ENCODE measurements at regions not wholly inside any gene's neighbourhood (a gene's known extent, or its start where the extent isn't known, plus 50 kb on each side); places are given as distances from the start of the nearest gene placed in this dataset.
"Not testable (repeated sequence)": the region's sequence is repeated elsewhere in the genome, so short reads cannot be mapped to it uniquely, and the experiment has no call there.

DNA sequence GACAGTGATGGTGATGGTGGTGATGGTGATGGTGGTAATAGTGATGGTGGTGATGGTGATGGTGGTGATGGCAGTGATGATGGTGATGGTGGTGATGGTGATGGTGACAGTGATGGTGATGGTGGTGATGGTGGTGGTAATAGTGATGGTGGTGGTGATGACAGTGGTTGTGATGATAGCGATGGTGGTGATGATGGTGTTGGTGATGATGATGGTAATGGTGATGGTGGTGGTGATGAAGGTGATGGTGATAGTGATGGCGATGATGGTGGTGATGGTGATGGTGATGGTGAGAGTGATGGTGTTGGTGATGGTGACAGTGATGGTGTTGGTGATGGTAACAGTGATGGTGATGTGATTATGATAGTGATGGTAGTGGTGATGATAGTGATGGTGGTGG, 94.3 kb downstream of the ASB1 start:
- no peak for DNase-seq (ENCODE audit: low read depth in 2 of 2)

DNA sequence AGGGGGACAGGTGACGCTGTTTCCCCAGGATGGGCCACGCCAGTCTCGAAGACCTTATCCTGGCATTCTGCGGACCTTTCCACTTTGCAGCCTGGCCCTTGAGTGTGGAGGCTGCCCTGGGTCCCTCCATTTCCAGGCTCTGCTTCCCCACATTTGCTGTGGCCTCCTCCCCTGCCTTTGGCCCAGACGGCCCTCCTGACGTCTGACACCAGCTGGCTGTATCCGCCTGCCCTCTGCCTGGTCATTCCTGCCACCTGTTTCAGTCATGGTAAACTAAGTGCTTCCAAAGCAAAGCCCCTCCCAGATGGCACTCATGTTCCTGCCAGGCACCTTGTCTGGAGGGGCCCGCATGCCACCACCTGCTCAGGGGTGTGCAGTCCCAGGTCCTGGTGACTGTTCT, 95.1 kb downstream of the ASB1 start:
- DNase-seq (ENCODE audit: low read depth in 2 of 2) = no peak

DNA sequence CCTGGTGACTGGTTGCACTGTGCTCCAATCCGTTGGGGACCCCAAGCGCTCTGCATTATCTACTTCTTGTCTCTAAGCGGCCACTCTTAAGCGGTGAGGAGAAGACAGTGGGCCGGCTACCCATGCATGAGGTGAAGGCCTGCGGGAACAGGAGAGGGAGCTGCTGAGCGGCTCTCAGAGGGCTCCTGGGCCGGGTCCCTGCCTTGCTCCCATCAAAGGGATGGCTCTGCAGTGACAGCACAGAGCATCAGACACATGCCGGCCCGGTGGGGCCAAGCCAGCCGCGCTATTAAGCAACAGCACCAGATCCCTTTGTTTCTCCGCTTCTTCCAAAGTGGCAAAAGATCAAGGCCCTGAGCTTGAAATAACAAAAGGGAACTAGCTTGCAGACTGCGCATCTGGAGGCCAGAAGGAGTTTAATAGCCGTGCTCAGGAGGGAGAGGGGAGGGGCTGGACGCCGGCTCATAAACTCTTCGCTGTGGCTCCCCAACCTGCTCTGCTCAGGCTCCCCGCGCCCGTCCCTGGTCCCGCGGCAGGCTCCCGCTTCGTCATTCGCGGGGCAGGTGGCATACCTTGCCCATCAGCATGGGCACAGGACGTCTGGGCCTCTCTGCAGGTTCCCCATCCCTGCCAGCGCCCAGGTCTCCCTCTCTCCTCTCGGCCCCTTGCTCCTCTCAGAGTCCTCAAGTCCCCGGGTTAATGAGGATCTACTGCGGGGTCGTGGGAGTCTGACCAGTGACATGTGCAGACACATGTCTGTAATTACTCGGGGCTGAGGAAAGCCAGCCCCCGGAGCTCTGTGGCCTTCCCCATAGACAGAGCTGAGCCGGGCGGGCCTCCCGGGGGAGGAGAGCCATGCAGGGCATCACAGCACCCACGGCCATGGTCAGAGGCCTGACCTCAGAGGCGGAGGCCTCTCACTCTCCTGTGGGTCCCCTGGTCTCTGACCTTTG, 96.7 kb downstream of the ASB1 start:
- DNase-seq (ENCODE audit: low read depth in 2 of 2) = no peak

DNA sequence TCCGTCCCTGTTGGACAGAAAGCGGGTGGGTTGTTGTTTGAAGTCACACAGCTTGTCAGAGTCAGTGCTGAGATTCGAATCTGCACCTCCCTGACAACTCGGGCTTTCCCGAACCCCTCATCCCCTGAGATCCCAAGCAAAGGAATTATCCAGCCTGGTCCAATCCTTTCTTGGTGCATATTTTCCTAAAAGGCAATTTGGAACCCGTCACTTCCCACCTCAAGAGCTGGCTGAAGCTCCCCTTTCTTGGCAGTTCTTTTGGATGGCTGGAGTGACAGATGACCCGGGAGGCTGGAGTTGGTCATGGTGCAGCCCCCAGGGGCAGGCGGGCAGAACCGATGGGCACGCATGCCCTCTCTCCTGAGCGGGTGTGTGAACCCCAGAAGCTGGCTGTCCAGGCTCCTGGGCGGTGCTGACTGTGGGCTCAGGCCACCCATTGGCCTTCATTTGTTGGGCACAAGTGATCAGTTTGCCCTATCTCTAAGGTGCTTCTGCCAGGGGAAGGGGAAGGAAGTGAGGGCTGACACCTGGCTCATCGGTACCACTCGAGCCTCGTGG, 97.8 kb downstream of the ASB1 start:
- DNase-seq (ENCODE audit: low read depth in 2 of 2) = no peak

DNA sequence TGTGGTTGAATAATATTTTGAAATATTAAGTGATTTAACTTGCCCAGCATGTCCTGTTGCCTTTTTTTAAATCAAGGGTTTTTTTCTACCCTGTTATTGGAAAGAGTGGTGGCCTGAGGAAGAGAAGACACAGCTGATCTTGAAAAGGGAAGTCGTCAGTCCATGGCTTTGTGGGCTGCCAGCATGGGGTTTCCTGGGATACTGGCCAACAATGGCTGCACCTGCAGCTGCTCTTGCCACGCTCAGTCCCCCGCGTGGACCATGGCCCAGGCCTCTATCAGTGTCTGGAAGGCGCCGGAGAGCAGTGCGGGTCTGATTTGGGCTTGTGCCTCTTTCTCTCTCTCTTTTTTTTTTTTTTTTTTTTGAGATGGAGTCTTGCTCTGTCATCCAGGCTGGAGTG, 99.3 kb downstream of the ASB1 start:
- DNase-seq (ENCODE audit: low read depth in 2 of 2) = no peak

DNA sequence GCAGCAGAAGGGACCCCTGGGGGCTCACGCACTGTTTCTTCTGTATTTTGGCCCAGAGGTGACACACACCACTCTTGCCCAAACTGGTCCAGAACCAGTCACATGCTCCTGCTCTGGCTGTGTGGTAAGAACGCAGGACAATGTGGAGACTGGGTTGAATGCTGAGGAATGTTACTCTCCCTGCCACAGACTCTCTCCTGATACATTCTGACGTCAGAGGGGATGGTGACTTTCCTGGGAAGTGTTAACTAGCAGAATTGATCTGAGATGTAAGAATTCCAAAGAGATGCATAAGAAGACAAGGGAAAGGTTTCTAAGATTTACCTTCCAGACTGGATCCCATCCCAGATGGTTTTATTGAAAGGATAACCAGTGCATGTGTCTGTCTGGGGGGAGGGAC, 100.8 kb downstream of the ASB1 start:
- no peak for DNase-seq (ENCODE audit: low read depth in 2 of 2)

DNA sequence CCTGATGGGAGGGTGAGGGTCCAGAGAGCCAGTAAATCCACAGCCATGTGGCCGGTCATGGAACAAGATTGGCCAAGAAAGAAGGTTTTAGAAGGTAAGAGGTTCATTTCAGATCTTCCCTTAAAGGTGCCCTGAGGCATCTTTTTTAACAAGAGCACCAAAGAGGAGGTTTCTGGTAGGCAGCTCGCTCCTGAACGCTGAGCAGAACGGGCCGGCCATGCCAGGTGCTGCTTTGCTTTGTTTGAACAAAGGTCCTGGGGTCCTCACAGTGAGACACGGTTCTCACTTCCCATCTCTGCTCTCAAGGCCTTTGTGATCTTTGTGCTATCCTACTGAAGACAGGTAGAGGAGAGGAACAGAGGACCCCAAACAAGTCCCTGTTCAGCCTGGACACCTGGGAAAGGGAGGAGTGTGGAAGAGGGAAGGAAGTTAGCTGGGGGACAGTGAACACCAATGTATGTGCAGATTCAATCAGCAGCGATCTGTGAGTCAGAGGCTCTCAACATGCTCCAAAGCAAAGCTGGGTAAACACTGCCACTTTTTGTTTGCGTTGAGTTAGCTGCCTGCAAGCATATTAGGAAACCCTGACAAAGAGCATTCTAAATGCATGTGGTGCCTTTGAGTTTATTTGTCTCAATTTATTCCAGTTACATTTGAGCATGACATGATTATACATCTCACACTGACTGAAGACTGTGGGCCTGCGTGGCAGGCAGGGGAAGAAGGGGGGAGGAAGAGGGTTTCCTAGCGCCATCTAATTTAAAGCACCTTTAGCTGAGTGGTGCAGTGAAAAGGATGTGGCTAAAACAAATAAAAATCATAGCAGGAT, 102.4 kb downstream of the ASB1 start:
- no peak for DNase-seq (ENCODE audit: low read depth in 2 of 2)

DNA sequence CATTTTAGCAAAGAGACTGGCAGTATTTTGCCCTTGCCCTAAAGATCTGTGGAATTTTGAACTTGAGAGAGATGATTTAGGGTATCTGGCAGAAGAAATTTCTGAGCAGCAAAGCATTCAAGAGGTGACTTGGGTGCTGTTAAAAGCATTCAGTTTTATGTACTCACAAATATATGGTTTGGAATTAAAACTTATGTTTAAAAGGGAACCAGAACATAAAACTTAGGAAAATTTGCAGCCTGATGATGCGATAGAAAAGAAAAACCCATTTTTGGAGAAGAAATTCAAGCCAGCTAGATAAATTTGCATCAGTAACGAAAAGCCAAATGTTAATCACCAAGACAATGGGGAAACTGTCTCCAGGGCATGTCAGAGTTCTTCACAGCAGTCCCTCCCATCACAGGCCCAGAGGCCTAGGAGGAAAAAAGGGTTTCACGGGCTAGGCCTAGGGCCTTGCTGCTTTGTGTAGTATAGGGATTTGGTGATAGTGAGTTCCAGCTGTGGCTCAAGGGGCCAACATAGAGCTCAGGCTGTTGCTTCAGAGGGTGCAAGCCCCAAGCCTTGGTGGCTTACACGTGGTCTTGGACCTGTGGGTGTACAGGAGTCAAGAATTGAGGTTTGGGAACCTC, 104.4 kb downstream of the ASB1 start:
- DNase-seq (ENCODE audit: low read depth in 2 of 2) = not testable (repeated sequence)

DNA sequence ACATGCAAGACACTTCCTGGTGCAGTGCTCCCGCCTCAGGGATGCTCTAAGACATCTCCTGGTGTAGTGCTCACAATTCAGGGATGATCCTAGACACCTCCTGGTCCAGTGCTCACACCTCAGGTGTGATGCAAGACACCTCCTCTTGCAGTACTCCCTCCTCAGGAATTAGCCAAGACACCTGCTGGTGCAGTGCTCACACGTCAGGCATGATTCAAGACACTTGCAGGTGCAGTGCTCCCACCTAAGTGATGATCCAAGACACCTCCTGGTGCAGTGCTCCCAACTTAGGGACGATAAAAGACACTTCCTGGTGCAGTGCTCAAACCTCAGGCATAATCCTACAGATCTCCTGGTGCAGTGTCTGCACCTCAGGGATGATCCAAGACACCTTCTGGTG, 117.0 kb downstream of the ASB1 start:
- DNase-seq (ENCODE audit: low read depth in 2 of 2) = not testable (repeated sequence)

DNA sequence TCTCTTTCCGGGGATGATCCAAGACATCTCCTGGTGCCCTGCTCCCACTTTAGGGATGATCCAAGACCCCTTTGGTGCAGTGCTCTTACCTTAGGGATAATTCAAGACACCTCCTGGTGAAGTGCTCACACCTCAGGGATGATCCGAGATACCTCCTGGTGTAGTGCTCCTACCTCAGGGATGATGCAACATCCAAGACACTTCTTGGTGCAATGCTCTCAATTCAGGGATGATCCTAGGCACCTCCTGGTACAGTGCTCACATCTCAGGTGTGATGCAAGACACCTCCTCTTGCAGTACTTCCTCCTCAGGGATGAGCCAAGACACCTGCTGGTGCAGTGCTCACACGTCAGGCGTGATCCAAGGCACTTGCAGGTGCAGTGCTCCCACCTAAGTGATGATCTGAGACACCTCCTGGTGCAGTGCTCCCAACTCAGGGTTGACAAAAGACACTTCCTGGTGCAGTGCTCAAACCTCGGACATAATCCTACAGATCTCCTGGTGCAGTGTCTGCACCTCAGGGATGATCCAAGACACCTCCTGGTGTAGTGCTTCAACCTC, 122.3 kb downstream of the ASB1 start:
- DNase-seq (ENCODE audit: low read depth in 2 of 2) = no peak

DNA sequence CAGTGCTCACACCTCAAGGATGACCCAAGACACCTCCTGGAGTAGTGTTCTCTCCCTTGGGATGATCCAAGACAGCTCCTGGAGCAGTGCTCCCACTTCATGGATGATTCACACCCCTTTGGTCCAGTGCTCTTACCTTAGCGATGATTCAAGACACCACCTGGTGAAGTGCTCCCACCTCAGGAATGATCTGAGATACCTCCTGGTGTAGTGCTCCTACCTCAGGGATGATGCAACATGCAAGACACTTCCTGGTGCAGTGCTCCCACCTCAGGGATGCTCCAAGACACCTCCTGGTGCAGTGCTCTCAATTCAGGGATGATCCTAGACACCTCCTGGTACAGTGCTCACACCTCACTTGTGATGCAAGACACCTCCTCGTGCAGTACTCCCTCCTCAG, 123.1 kb downstream of the ASB1 start:
- DNase-seq (ENCODE audit: low read depth in 2 of 2) = no peak

DNA sequence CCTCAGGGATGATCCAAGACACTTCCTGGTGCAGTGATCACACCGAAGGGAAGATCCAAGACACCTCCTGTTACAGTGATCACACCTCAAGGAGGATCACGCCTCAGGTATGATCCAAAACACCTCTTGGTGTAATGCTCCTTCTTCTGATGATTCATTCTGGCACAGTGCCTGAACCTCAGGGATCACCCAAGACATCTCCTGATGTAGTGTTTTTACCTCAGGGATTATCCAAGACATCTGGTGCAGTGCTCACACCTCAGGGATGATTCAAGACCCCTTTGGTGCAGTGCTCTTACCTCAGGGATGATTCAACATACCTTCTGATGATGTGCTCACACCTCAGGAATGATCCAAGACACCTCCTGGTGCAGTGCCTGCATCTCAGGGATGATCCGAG, 124.4 kb downstream of the ASB1 start:
- DNase-seq (ENCODE audit: low read depth in 2 of 2) = no peak

DNA sequence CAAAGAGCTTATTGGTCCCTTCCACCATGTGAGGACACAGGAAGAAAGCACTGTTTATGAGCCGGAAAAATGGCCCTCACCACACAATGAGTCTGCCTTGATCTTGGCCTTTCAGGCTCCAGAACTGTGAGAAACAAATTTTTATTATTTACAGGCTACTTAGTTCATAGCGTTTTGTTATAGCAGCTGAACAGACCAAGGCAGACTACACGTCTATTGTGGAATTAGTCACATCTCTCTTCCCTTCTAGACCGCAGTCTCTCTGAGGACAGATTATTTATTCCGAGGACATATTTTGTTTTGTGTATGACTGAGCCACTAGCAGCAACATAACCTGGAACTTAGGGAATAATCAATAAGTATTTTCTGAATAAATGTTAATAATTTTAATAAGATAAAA, 125.5 kb downstream of the ASB1 start:
- DNase-seq (ENCODE audit: low read depth in 2 of 2) = no peak

DNA sequence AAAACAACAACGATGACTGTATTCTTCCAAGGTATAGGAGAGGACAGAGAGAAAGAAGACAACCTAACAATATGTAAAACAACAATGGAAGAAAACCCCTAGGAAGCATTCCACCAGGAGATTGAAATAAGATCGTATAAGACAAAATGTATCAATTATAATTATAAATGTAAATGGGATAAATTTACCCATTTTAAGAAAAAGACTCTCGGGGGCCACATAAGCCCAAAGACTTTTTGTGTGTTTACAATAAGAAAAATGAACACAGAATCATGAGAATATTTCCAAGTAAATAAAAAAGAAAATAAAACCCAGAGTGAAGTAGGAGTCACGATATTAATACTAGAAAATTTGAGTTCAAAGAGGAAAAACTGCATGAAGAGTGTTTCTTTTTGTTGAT, 126.4 kb downstream of the ASB1 start:
- DNase-seq (ENCODE audit: low read depth in 2 of 2) = no peak

DNA sequence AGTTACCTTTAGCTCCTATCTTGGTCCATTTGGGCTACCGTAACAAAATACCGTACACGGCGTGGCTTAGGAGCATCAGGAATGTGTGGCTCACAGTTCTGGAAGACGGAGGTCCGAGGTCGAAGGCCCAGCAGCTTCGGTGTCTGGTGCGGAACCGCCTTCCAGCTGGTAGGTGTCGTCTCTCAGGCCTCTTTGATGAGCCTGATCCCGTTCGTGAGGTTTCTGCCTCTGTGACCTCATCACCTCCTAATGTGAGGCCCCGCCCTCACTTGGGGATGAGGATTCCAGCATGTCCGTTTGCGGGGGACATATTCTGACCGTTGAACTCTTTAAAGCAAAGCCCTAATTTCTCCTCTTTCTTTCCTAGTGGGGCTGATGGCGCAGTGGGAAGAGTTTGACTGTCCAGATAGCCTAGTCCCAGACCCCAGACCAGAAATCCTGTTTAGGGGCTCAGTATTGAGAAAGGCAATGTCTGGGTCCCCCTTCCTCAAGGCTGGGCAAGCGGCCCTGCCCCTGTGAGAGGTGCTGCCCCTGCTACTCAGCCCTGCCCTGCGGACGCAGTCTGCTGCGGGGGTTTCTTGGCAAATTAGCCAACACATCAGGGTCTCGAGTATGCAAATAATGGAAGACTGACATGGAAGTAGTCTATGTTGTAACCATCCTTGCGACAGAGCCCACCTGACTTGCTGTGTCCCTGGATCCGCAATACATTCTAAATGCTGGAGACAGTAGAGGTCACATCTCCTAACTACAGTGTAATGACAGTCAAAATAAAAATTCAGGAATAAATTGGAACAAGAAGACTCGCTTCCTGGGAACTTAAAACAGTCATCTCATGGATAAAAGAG, 128.0 kb downstream of the ASB1 start:
- no peak for DNase-seq (ENCODE audit: low read depth in 2 of 2)

DNA sequence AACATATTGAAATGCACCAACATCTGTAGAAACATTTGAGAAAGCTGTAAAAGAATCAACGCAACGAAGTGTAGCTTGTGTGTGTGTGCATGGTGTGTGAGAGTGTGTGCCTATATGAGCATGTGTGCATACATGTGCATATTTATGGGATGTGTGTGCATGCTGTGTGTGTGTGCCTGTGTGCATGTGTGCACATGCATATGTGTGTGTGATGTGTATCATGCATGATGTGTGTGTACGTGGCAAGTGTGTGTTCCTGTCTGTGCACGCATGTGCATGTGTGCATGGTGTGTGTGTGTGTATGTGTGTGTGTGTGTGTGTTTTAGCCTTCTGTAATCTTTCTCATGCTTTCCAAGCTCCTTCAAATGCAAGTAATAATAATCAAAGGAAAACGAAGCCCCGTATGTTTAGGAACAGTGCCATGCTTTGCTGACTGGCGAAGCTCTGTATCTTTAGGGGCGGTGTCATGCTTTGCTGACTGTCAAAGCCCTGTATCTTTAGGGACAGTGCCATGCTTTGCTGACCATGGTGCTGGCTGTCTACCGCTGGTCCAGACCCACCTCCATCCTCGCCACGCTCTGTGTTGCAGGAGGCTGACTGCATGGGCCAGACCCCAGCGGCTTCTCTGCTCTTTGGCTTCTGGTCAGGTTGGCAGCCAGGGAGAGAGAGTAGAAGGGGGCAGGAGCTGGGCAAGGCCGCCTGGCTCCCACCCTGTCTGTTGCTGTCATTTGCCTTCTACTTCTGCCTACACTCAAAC, 129.2 kb downstream of the ASB1 start:
- no peak for DNase-seq (ENCODE audit: low read depth in 2 of 2)

DNA sequence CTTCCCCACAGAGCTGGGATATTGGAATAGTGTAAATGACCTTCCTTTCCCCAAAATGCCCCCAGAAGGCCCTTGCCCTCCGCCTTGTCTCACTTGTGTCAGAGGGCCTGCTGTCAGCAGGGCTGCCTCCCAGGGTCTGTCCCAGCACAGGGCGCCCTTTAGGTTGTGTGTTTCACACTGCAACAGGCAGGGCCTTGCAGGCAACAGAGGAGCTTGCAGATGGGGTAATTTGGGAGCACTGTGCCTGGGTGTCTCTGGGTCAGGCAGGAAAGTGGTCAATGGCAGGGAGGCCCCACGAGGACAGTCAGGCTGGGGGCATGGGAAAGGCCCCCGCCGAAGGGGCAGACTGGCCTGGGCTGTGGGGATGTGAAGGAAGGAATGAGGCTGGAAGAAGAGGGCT, 130.7 kb downstream of the ASB1 start:
- DNase-seq (ENCODE audit: low read depth in 2 of 2) = no peak

DNA sequence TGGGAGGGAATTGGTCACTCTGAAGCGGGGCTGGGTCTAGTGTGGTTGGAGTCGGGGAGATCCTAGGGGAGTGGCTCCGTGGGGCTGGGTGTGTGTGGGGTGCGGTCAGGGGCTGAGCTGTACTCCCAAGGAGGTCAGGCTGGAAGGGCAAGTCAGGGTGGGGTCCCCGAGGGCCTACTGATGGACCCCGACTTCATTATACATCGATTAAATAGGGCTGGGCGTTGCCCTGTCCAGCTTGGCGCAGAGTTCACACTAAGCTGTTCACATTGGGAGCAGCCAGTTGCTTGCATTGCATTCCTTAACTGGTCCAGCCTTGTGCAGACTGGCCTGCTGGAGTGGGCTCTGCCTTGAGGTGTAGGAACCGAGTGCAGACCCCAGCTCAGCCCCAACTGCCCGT, 131.2 kb downstream of the ASB1 start:
- no peak for DNase-seq (ENCODE audit: low read depth in 2 of 2)

DNA sequence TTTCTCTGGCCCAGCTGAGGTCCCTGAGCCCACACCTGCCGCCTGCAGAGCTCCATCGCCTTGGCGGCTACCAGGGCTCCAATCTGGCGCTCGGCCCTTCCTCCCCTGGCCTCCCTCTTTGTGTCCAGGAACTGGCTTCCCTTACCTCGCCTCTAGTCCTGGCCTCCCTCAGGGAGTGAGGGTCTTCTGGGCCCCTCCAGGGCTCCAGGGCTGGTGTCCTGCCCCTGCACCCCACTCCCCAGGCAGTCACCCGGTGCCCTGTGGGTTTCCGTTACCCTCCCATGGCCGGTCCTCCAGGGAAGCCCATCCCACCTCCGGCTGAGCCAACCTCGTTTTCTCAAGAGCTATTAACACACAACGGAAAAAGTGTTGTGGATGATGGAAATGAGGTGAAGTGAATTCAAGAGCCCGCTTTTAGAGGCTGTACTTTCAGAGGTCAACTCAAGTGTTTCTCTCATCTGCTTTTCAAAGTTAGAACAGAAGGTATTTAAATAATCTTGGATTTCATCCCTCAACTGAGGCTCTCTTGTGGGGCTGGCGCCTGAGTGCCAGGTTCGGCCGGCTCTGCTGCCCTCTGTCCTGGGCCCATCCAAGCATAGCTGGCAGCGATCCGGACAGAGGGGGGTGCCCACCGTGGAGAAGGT, 131.9 kb downstream of the ASB1 start:
- no peak for DNase-seq (ENCODE audit: low read depth in 2 of 2)

DNA sequence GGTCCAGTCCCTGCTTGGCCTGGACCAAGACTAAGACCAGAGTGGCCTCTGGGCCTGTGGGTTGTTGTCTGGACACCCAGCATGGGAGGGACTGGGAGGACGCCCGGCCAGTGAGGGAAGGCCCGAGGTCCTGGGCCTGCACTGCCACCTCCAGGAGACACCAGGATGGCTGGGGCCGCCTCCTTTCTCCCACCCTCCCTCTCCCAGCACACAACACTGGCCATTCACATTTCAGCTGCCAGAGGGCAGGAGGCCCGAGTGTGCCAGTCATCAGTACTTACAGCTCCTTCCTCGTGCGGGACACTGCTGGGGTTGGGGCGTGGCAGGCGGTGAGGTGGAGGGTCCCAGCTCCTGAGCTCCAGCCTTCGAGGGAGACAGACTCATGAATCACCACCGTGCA, 133.5 kb downstream of the ASB1 start:
- DNase-seq (ENCODE audit: low read depth in 2 of 2) = no peak
